ENCODE measurements at regions not wholly inside any gene's neighbourhood (a gene's known extent, or its start where the extent isn't known, plus 50 kb on each side); places are given as distances from the start of the nearest gene placed in this dataset.
"Not testable (repeated sequence)": the region's sequence is repeated elsewhere in the genome, so short reads cannot be mapped to it uniquely, and the experiment has no call there.

GRCh38 chr14:101323614-101324235, 237.6 kb upstream of the DIO3 start:
- not testable (repeated sequence) for TF ChIP-seq POLR2A (IDR thresholded peaks at IDR 0.05; ENCODE audit: borderline replicate concordance, extremely low read depth, insufficient read depth, insufficient read length); RAD21 (IDR thresholded peaks at IDR 0.05; ENCODE audit: low read depth); EZH2 (IDR thresholded peaks at IDR 0.05); YY1 (IDR thresholded peaks at IDR 0.05; ENCODE audit: extremely low read depth, insufficient replicate concordance, low read depth, low read length); CEBPB (IDR thresholded peaks at IDR 0.05; ENCODE audit: low read depth); EGR1 (IDR thresholded peaks at IDR 0.05; ENCODE audit: low read depth); SIN3A (IDR thresholded peaks at IDR 0.05; ENCODE audit: low read depth); CBX3 (IDR thresholded peaks at IDR 0.05; ENCODE audit: low read depth); POLR2AphosphoS5 (IDR thresholded peaks at IDR 0.05; ENCODE audit: low read depth, low read length)
- TF ChIP-seq, protein P1, sequence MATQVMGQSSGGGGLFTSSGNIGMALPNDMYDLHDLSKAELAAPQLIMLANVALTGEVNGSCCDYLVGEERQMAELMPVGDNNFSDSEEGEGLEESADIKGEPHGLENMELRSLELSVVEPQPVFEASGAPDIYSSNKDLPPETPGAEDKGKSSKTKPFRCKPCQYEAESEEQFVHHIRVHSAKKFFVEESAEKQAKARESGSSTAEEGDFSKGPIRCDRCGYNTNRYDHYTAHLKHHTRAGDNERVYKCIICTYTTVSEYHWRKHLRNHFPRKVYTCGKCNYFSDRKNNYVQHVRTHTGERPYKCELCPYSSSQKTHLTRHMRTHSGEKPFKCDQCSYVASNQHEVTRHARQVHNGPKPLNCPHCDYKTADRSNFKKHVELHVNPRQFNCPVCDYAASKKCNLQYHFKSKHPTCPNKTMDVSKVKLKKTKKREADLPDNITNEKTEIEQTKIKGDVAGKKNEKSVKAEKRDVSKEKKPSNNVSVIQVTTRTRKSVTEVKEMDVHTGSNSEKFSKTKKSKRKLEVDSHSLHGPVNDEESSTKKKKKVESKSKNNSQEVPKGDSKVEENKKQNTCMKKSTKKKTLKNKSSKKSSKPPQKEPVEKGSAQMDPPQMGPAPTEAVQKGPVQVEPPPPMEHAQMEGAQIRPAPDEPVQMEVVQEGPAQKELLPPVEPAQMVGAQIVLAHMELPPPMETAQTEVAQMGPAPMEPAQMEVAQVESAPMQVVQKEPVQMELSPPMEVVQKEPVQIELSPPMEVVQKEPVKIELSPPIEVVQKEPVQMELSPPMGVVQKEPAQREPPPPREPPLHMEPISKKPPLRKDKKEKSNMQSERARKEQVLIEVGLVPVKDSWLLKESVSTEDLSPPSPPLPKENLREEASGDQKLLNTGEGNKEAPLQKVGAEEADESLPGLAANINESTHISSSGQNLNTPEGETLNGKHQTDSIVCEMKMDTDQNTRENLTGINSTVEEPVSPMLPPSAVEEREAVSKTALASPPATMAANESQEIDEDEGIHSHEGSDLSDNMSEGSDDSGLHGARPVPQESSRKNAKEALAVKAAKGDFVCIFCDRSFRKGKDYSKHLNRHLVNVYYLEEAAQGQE (IDR thresholded peaks at IDR 0.05; ENCODE audit: low read depth): not testable (repeated sequence)
- TF ChIP-seq, protein P2, sequence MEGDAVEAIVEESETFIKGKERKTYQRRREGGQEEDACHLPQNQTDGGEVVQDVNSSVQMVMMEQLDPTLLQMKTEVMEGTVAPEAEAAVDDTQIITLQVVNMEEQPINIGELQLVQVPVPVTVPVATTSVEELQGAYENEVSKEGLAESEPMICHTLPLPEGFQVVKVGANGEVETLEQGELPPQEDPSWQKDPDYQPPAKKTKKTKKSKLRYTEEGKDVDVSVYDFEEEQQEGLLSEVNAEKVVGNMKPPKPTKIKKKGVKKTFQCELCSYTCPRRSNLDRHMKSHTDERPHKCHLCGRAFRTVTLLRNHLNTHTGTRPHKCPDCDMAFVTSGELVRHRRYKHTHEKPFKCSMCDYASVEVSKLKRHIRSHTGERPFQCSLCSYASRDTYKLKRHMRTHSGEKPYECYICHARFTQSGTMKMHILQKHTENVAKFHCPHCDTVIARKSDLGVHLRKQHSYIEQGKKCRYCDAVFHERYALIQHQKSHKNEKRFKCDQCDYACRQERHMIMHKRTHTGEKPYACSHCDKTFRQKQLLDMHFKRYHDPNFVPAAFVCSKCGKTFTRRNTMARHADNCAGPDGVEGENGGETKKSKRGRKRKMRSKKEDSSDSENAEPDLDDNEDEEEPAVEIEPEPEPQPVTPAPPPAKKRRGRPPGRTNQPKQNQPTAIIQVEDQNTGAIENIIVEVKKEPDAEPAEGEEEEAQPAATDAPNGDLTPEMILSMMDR (IDR thresholded peaks at IDR 0.05 in 2 of 3, conservative IDR thresholded peaks at IDR 0.05 in 1 of 3; ENCODE audit: borderline replicate concordance in 1 of 3, insufficient read depth in 1 of 3, low read depth in 2 of 3, low read length in 2 of 3): not testable (repeated sequence)
- TF ChIP-seq, protein P3, sequence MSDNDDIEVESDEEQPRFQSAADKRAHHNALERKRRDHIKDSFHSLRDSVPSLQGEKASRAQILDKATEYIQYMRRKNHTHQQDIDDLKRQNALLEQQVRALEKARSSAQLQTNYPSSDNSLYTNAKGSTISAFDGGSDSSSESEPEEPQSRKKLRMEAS (IDR thresholded peaks at IDR 0.05): not testable (repeated sequence)
